WI38 (cell line): ENCODE measurements at regions not wholly inside any gene's neighbourhood (a gene's known extent, or its start where the extent isn't known, plus 50 kb on each side); places are given as distances from the start of the nearest gene placed in this dataset.

Source experiments
- H3K4me3 ChIP-seq: 2 replicates; pipeline ENCODE4 v1.5.1; 2011; ENCODE audit warnings: low read depth, mild to moderate bottlenecking, control low read depth, low read length
- CTCF ChIP-seq: IDR thresholded peaks from 2 replicates; pipeline ENCODE4 v1.5.1; 2012; ENCODE audit warnings: low read depth, mild to moderate bottlenecking, control low read depth, low read length

- no peak for TF ChIP-seq CTCF
- H3K4me3 ChIP-seq, result no peak overlapping the region
These were observed 58.6 kb upstream of the PTCHD4 start for GRCh38 chr6:48169635-48170034.
